ENCODE measurements at regions not wholly inside any gene's neighbourhood (a gene's known extent, or its start where the extent isn't known, plus 50 kb on each side); places are given as distances from the start of the nearest gene placed in this dataset.
"Not testable (repeated sequence)": the region's sequence is repeated elsewhere in the genome, so short reads cannot be mapped to it uniquely, and the experiment has no call there.

DNA sequence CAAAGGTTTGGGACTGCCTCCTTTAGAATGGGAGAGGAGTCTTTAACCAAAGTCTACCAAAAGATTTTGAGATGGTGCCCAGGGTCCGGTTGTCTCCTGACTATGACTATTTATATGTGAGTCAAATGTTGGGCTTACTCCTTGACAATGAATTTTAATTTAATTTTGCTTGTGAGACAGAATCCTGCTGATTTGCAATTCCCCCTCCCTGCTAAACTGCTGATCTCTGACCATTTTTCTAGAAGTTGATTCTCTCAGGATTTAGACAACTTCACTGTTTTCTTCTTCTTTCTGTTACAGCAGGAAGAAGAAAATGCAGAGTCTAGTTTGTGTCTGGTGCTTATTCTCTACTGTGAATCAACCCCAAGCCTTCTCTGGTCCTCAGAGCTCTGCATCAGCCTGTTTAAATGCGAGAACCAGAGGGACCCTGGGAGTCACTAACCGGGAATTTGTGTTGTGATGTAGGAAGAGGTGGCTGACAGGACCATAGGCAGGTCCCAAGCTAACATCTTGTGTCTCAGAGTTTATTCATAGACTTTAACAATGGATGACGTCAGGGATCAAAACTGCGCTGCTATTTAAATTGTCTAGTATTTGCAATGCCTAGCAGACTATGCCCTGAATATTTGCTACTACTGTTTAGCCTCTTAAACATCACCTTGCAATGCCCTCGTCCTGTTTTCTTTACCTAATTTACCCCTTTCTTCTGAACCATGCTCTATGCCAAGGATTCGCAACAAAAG is 124.0 kb upstream of the TAF11L2 start:
- Histone ChIP-seq H3K27me3 (no peaks in the 10 kb centered on the region), H3K4me2 (peak overlapping the region in 3 of 11 experiments; percentile 5 to 66 (median 63); a peak in 5 of 22 replicates), H3K9ac (no peak overlapping the region; a peak in 1 of 22 replicates), H4K20me1 (no peaks in the 10 kb centered on the region), H3K27ac (peak overlapping the region in 2 of 11 experiments; percentile 6 to 24; a peak in 2 of 22 replicates), H3K36me3 (no peaks in the 10 kb centered on the region), H3K9me3 (replicated peaks in 1 of 11) (no peaks in the 10 kb centered on the region), H3K4me3 (no peak overlapping the region), H3K4me1 (peaks cover 0 to 25% (median 0%) of the 10 kb centered on the region in 10 experiments; a peak in 4 of 20 replicates)
- TF ChIP-seq Cebpa-rat (IDR thresholded peaks at IDR 0.05), result no peak

DNA sequence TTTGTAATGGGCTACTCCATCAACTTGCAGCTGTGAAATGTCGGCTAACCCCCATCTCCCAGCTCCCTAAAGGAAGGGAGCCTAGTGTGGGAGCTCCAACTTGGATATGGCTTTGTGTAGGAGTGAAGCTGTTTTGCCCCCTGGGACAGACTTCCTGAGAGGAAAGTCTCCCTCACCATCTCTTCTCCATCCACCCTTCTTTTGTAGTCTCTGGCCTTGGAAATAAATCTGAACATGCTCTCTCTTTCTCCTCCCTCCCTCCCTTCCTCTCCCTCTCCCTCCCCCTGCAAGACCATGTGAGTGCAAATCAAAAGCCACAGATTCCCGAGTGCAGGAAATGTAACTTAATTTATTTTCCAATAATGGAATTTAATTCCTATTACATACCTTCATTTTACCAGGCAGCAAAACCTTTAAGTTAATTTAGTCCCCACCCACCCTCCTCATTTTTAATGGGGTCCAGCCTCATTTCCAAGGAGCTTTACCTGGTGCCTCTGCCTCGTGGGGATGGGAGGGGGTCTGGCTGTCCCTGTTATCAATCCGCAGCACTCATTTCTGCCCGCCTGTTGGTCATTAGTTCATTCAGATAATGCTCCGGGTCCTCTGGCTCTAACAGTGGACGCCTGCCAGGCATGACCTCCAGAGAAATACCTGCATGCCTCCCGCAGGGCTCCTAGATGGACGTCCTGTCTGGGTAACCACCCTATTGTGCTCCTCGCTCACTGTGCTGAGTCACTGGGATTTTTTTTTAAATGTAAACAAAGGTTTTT is 122.9 kb upstream of the TAF11L2 start:
- Histone ChIP-seq H3K27me3 (no peaks in the 10 kb centered on the region), H3K4me2 (peak overlapping the region in 2 of 11 experiments; percentile 63 to 66; a peak in 2 of 22 replicates), H3K9me3 (replicated peaks in 1 of 11) (no peaks in the 10 kb centered on the region), H3K9ac (no peak overlapping the region), H3K4me3 (no peak overlapping the region), H3K27ac (no peak overlapping the region), H3K4me1 (peaks cover 0 to 26% (median 0%) of the 10 kb centered on the region in 10 experiments; a peak in 4 of 20 replicates), H4K20me1 (no peaks in the 10 kb centered on the region), H3K36me3 (no peaks in the 10 kb centered on the region)
- TF ChIP-seq Cebpa-rat (IDR thresholded peaks at IDR 0.05), result no peak

DNA sequence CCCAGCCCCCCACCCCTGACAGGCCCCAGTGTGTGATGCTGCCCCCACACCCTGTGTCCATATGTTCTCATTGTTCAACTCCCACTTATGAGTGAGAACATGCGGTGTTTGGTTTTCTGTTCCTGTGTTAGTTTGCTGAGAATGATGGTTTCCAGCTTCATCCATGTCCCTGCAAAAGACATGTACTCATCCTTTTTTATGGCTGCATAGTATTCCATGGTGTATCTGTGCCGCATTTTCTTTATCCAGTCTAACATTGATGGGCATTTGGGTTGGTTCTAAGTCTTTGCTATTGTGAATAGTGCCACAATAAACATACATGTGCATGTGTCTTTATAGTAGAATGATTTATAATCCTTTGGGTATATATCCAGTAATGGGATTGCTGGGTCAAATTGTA is 122.1 kb upstream of the TAF11L2 start:
- not testable (repeated sequence) for H3K9me3 ChIP-seq (replicated peaks in 1 of 11); H4K20me1 ChIP-seq; H3K36me3 ChIP-seq; H3K4me2 ChIP-seq; H3K9ac ChIP-seq; H3K27ac ChIP-seq; H3K27me3 ChIP-seq; H3K4me3 ChIP-seq
- H3K4me1 ChIP-seq, result peaks cover 0 to 33% (median 0%) of the 10 kb centered on the region in 10 experiments; a peak in 4 of 20 replicates

DNA sequence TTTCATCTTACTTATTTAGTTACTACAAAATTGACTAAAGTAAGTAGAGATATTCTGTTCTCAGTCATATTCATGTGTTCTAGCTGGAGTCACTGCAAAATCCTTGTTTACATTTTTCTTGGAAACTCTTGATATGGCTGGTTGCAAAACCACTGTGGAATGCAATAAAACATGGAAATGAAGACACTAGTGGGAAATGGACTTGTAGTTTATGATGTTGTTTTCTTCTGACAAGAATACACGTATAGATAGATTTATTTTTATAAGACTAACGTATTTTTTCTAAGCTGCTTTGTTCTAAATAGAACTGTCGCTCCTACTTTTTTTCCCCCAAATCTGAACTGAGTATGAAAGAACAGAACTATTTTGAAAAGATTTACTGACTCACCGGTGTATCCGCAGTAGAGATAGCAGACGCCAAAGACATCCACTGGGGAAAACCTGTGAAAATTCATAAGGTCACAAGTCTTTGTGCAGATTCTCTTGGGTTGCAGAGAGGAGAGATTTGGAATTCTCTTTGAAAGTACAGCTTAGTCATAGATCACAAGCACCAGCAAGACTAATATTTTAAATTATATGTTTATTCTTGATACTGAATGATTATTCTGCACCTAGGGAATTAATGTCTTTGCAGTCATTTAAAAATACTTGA is 119.6 kb upstream of the TAF11L2 start:
- no peaks in the 10 kb centered on the region for H3K36me3 ChIP-seq
- no peaks in the 10 kb centered on the region for H3K27me3 ChIP-seq
- no peak overlapping the region for H3K27ac ChIP-seq
- no peaks in the 10 kb centered on the region for H3K9me3 ChIP-seq (replicated peaks in 1 of 11)
- H4K20me1 ChIP-seq, result no peaks in the 10 kb centered on the region
- no peak overlapping the region for H3K9ac ChIP-seq
- peaks cover 0 to 48% (median 0%) of the 10 kb centered on the region in 10 experiments; a peak in 8 of 20 replicates for H3K4me1 ChIP-seq
- H3K4me2 ChIP-seq, result no peak overlapping the region
- H3K4me3 ChIP-seq, result no peak overlapping the region
- no peak for TF ChIP-seq Cebpa-rat (IDR thresholded peaks at IDR 0.05)

DNA sequence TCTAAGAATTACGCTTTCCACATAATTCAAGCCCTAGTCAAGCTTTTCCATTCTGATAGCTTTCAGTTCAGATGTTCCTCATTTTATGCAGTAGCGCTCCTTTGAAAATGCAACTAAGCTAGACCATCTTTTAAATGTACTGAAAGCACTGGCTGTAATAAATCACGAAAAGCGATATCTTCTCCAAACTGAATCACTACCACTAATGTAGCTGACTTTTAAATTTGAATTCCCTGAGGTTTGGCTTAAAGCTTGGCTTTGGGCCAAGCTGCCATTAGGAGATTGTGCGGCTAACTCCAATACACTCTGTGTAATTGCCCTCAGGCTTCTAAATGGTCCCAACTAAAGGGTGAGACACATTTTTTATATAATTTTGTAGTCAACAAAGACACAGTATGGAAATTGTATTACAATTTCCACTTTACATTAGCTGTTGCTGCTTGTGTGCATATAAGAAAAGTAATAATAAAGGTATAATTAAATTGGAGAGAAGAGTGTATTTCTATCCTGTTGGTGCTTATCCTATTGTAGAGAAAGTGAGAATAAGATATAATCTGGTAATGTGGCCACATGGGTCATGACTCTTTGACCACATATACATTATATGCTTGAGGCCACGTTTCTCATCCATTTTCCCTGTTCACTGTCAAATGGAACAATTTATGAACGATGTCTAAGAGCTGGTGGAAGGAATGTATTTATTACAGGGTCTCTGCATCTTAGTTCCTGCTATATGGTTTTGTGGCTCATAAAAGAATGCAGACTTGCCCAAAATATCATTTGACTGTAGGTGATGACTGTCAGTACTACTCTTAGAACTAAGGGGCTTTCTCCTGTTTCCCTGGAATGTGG is 118.7 kb upstream of the TAF11L2 start:
- H3K4me1 ChIP-seq, result peaks cover 0 to 39% (median 0%) of the 10 kb centered on the region in 10 experiments; a peak in 8 of 20 replicates
- TF ChIP-seq Cebpa-rat (IDR thresholded peaks at IDR 0.05), result no peak
- H3K4me3 ChIP-seq, result no peak overlapping the region
- no peaks in the 10 kb centered on the region for H3K9me3 ChIP-seq (replicated peaks in 1 of 11)
- no peaks in the 10 kb centered on the region for H4K20me1 ChIP-seq
- H3K27me3 ChIP-seq, result no peaks in the 10 kb centered on the region
- no peak overlapping the region for H3K27ac ChIP-seq
- H3K4me2 ChIP-seq, result no peak overlapping the region
- H3K9ac ChIP-seq, result no peak overlapping the region
- H3K36me3 ChIP-seq, result no peaks in the 10 kb centered on the region

DNA sequence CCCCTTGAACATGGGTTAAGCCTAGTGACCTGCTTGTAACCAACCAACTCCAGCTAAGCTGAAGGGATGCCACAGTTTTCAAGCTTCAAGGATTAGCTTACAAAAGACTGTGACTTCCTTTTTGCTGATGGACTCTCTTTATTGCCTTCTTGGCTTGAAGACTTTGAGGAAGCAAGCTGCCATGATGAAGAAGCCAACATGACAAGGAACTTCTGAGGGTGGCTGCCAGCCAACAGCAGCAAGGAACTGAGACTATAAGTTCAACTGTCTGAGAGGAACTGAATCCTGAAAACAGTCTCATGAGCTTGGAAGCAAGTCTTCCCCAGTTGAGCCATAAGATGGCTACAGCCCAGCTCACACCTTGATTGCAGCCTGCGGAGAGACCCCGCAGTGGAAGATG is 116.1 kb upstream of the TAF11L2 start:
- Histone ChIP-seq H3K4me2 (peak overlapping the region in 4 of 11 experiments; percentile 15 to 70 (median 53); a peak in 7 of 22 replicates), H3K27ac (peak overlapping the region in 4 of 11 experiments; percentile 39 to 59 (median 48); a peak in 7 of 22 replicates), H3K4me1 (peaks cover 0 to 28% (median 0%) of the 10 kb centered on the region in 10 experiments; a peak in 8 of 20 replicates), H3K27me3 (no peaks in the 10 kb centered on the region), H4K20me1 (no peaks in the 10 kb centered on the region), H3K9me3 (replicated peaks in 1 of 11) (no peaks in the 10 kb centered on the region), H3K36me3 (no peaks in the 10 kb centered on the region), H3K9ac (no peak overlapping the region), H3K4me3 (no peak overlapping the region)
- TF ChIP-seq Cebpa-rat (IDR thresholded peaks at IDR 0.05), result no peak

DNA sequence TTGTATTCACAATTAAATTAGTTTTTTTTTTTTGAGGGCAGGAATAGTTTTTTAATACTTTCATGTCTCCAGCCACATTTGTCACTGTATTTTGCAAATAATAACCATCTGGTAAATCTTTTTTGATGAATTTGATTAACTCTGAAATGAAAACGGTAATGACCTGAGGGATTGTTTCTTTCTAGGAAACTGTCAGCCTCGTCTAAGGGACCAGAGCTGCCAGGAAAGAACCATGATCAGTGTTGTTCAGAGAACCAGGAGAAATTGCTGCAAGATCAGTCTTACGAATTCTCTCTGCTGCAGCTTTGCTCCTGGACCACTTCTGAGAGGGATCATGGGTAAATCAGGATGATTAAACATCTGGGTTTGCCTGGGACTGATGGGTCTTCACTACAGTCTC is 114.5 kb upstream of the TAF11L2 start:
- no peaks in the 10 kb centered on the region for H3K36me3 ChIP-seq
- no peak overlapping the region for H3K27ac ChIP-seq
- H4K20me1 ChIP-seq, result no peaks in the 10 kb centered on the region
- H3K4me2 ChIP-seq, result no peak overlapping the region
- no peak overlapping the region for H3K4me3 ChIP-seq
- H3K9me3 ChIP-seq (replicated peaks in 1 of 11), result peaks cover 0 to 5% (median 0%) of the 10 kb centered on the region in 11 experiments; a peak in 4 of 22 replicates
- no peak overlapping the region for H3K9ac ChIP-seq
- TF ChIP-seq Cebpa-rat (IDR thresholded peaks at IDR 0.05), result no peak
- peaks cover 0 to 28% (median 0%) of the 10 kb centered on the region in 10 experiments; a peak in 8 of 20 replicates for H3K4me1 ChIP-seq
- no peaks in the 10 kb centered on the region for H3K27me3 ChIP-seq

DNA sequence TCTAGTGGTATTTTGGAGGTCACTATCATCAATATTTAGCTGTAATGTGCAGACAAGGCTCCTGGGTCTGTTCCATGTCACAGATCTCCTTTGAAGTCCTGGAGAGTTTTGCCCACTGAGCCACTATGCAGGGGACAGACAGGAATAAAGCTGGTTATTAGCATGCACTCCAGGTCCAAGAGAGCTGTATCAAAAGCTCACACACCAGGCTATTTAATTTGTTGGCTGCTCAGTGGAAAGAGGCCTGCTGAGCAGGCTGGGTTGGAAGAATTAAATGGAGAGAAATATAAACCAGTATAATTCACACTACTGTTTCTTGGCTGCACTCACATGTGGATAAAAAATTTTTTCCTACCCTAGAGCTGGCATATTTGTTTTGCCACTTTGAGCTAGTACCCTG is 113.8 kb upstream of the TAF11L2 start:
- no peaks in the 10 kb centered on the region for H3K36me3 ChIP-seq

More for the DNA sequence above, 113.8 kb upstream of the TAF11L2 start:
- Histone ChIP-seq H4K20me1 (no peaks in the 10 kb centered on the region), H3K4me3 (no peak overlapping the region), H3K4me2 (no peak overlapping the region), H3K9ac (no peak overlapping the region), H3K4me1 (peaks cover 0 to 28% (median 0%) of the 10 kb centered on the region in 10 experiments; a peak in 8 of 20 replicates), H3K9me3 (replicated peaks in 1 of 11) (peaks cover 0 to 10% (median 0%) of the 10 kb centered on the region in 11 experiments; a peak in 6 of 22 replicates), H3K27ac (no peak overlapping the region), H3K27me3 (no peaks in the 10 kb centered on the region)
- no peak for TF ChIP-seq Cebpa-rat (IDR thresholded peaks at IDR 0.05)
